ENCODE measurements at regions not wholly inside any gene's neighbourhood (a gene's known extent, or its start where the extent isn't known, plus 50 kb on each side); places are given as distances from the start of the nearest gene placed in this dataset.

- no peak for TF ChIP-seq CTCF (conservative IDR thresholded peaks at IDR 0.05)
- no peak for TF ChIP-seq ZFX (IDR thresholded peaks at IDR 0.05)
Observed at GRCh38 chr5:98624145-98624880, 149.2 kb upstream of the RGMB start.

Measured in C4-2B (cell line).